AG04449 (cell line): ENCODE measurements at regions not wholly inside any gene's neighbourhood (a gene's known extent, or its start where the extent isn't known, plus 50 kb on each side); places are given as distances from the start of the nearest gene placed in this dataset.
"Not testable (repeated sequence)": the region's sequence is repeated elsewhere in the genome, so short reads cannot be mapped to it uniquely, and the experiment has no call there.

Experiments
- CTCF ChIA-PET: fragments of 350-600 bp; formaldehyde crosslinking; extraction: SDS; loops from one replicate; lab custom pipeline; 2021; ENCODE audit warnings: antibody characterized with exemption; lab: Yijun Ruan, JAX
- POLR2A ChIA-PET: fragments of 400-600, 350-600 bp; formaldehyde crosslinking; extraction: SDS; loops from one replicate; lab custom pipeline; 2020; ENCODE audit warnings: antibody characterized with exemption, inconsistent platforms; lab: Yijun Ruan, JAX
- DNase-seq: peaks from one replicate; pipeline ENCODE4 v3.0.0-alpha.2; 2010; ENCODE audit warnings: low read depth, low spot score
- H3K4me3 ChIP-seq: 2 replicates; pipeline ENCODE4 v1.5.1; 2011; ENCODE audit warnings: low read depth, mild to moderate bottlenecking, control low read depth, low read length
- CTCF ChIP-seq: IDR thresholded peaks from one replicate; pipeline ENCODE4 v1.5.1; 2011; ENCODE audit warnings: mild to moderate bottlenecking, moderate library complexity, low read length, control low read depth, inconsistent platforms; ENCODE audit not compliant: insufficient read depth; ENCODE audit errors: missing control alignments

DNA sequence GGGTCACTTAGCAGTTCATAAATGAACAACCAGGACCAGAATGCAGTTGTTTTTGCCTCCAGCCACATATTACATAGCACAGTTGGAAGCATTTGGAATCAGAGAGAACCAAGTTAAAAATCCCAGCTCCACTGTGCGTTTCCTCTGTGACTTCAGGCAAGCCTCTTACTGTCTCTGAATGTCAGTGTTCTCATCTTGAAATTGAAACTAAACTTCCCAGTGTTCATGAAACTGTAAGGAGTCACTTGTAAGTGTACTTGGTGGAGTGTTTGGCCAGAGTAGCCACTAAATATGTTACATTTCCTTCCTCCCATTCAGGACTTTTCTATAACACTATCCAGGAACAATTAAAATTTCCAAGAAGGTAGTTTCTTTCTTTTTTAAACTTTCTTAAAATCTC, 276.8 kb downstream of the KCNRG start:
- CTCF ChIA-PET = interaction anchor here (1.2 to 1.6 kb wide), 2 partner anchors 12 to 238 kb away, joined by 3 to 5 read pairs; no protein-coding TSS in a partner anchor
- DNase-seq = no peak
- H3K4me3 ChIP-seq = no peak overlapping the region
- POLR2A ChIA-PET = no interaction called here
- TF ChIP-seq CTCF = no peak

GRCh38 chr13:50294425-50294824, 279.2 kb downstream of the KCNRG start:
- POLR2A ChIA-PET, DNase-seq, CTCF ChIA-PET, H3K4me3 ChIP-seq: not testable (repeated sequence)

DNA sequence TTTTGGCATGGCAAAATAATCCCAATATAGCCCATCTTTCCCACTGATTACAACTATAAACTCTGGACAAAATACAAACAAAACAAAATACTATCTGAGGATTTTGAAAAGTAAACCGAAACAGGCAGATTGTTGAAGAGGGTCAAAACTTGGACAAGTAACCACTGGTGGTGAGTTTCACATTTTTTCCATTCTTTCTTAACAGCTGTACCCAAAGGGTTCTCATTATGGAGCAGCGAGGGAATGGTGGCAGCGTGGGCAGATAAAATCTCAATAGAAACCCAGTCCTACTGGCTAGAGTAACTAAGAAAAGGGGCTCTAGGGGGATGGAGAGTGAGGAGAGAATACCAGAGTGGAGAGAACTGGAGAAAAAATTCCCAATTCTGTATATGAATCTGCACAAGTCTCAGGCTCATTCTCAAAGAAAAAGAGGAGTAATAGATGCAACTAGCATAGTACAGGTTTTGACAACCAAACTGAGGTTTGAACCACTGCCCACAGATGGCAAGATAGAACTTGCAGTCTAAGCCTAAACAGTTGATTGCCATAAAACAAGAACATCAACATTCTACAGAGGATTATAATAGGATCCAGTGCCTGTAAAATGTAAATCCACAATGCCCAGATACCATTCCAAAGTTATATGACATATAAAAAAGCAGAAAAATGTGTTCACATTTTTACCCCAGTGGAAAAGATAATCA, 284.5 kb downstream of the KCNRG start:
- ChIA-PET CTCF (no interaction called here), POLR2A (no interaction called here)
- H3K4me3 ChIP-seq = no peak overlapping the region
- no peak for TF ChIP-seq CTCF
- DNase-seq = no peak

DNA sequence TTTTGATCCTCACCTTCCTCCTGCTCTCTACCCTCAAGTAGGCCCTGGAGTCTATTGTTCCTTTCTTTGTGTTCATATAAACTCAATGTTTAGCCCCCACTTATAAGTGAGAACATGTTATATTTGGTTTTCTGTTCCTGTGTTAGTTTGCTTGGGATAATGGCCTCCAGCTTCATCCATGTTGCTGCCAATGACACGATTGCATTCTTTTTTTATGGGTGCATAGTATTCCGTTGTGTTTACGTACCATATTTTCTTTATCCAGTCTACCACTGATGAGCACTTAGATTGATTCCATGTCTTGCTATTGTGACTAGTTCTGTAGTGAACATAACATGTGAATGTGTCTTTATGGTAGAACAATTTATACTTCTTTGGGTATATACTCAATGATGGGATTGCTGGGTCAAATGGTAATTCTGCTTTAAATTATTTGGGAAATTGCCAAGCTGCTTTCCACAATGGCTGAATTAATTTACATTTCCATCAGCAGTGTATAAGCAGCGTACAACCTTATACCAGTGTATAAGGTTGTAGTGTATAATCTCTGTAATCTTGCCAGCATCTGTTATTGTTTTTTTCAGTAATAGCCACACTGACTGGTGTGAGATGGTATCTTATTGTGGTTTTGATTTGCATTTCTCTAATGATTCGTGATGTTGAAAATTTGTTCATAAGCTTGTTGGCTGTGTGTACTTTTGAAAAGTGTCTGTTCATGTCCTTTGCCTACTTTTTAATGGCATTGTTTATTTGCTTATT, 288.9 kb downstream of the KCNRG start:
- H3K4me3 ChIP-seq = no peak overlapping the region
- ChIA-PET CTCF (no interaction called here), POLR2A (no interaction called here)
- no peak for DNase-seq
- TF ChIP-seq CTCF = no peak

DNA sequence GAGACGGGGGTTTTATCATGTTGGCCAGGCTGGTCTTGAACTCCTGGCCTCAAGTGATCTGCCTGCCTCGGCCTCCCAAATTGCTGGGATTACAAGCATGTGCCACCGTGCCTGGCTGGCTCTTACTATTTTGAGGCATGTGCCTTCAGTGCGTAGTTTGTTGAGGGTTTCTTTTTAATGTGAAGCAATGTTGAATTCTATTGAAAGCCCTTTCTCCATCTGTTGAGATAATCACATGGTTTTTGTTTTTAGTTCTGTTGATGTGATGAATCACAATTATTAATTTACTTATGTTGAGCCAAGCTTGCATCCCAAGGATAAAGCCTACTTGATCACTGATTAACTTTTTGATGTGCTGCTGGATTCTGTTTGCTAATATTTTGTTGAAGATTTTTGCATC, 290.9 kb downstream of the KCNRG start:
- ChIA-PET POLR2A (no interaction called here), CTCF (no interaction called here)
- DNase-seq = no peak
- TF ChIP-seq CTCF = no peak
- no peak overlapping the region for H3K4me3 ChIP-seq

DNA sequence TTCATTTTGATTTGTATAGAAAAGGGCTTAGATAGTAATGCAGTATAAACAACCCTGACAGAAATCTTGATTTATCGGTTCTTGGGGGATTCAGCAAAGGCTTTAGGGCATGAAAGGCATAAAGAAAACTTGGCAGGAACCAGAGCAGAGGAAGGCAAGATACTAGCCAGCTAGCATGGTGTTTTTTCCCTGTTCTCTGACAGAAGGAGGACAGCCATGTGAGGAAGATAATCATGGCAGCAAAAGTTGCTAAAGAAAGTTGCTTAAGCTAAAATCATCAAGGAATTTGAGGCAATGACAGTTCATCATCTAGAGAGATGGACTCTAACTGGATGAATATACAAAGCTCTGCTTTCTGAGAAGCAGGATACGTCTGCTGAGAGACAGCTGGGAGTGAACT, 294.1 kb downstream of the KCNRG start:
- ChIA-PET POLR2A (interaction anchor here (0.6 kb wide), 1 partner anchor 232 kb away, joined by 3 read pairs; no protein-coding TSS in a partner anchor), CTCF (no interaction called here)
- TF ChIP-seq CTCF = no peak
- H3K4me3 ChIP-seq = no peak overlapping the region
- DNase-seq = no peak
